ENCODE measurements at regions not wholly inside any gene's neighbourhood (a gene's known extent, or its start where the extent isn't known, plus 50 kb on each side); places are given as distances from the start of the nearest gene placed in this dataset.

DNA sequence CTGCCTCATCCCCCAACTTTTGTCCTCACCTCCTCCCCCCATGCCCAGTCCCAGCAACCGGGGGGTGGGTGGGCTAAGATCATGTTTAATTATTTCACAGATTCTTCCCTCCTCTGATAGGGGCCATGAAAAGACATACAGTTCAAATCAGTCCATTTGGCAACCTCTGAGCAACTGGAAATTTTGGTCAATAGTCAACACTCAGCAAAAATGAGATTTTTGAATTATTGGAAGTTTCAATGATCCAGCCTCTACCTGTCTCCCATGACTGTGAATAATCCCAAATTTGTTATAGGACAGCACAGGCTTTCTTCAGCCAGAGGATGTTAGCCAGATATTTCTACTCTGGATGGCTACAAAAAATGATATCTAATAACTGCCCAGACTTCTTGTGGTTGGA, 549.9 kb downstream of the TNS1 start:
- no peak overlapping the region for H3K4me2 ChIP-seq (ENCODE audit: low read length)
- DNase-seq (ENCODE audit: low read depth) = no peak

DNA sequence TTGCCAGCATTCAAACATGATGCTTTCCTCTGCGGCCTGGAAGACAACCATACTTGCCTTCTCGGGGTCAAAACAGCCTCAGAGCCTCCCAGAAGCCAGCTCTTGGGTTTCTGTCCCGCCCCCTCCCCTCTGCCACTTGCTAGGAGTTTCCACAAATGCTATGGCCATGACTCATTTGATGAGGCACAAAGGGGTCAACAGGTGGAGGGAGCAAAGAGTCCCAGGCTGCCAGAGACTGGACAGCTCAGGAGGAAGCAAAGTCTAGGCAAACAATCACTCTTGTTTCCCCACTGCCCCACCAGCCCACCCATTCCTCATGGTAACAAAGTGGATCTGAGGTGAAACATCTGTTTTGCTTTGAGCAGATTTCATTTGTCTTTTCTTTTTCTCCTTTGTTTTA, 551.1 kb downstream of the TNS1 start:
- Histone ChIP-seq H3K9ac (ENCODE audit: low read length) (peak overlapping the region; percentile 7), H4K20me1 (ENCODE audit: insufficient read depth, low read length) (no peaks in the 10 kb centered on the region), H3K36me3 (ENCODE audit: insufficient read depth, low read length) (no peaks in the 10 kb centered on the region), H3K27ac (ENCODE audit: low read depth, low read length) (peak overlapping the region; percentile 12), H2AFZ (ENCODE audit: low read depth, low read length) (no peak overlapping the region), H3K4me2 (ENCODE audit: low read length) (peak overlapping the region; percentile 50), H3K4me1 (ENCODE audit: insufficient read depth, low read length) (peaks cover 14% of the 10 kb centered on the region), H3K4me3 (ENCODE audit: insufficient read depth, low read depth, low read length) (no peak overlapping the region), H3K9me3 (ENCODE audit: insufficient read depth, low read depth, low read length) (no peaks in the 10 kb centered on the region), H3K27me3 (ENCODE audit: insufficient read depth, low read length) (no peaks in the 10 kb centered on the region), H3K79me2 (ENCODE audit: insufficient read depth, low read length) (no peaks in the 10 kb centered on the region)
- FAIRE-seq (no peak), DNase-seq (ENCODE audit: low read depth) (peak; percentile 89)
- no peaks in the 10 kb centered on the region for H3K27me3 Mint-ChIP-seq (ENCODE audit: low read depth, unreplicated experiment)
- TF ChIP-seq CTCF (IDR thresholded peaks at IDR 0.05; ENCODE audit: insufficient read depth, low read depth, low read length) = no peak
- TF ChIP-seq EZH2 (IDR thresholded peaks at IDR 0.05; ENCODE audit: insufficient read depth, low read length) = no peak
- peaks cover 30% of the 10 kb centered on the region for H3K4me1 Mint-ChIP-seq (ENCODE audit: low read depth, unreplicated experiment)
- H3K27ac Mint-ChIP-seq (ENCODE audit: unreplicated experiment) = peak overlapping the region; percentile 56
- peaks cover 2% of the 10 kb centered on the region for H3K36me3 Mint-ChIP-seq (ENCODE audit: low read depth, unreplicated experiment)
- no peak overlapping the region for H3K4me3 Mint-ChIP-seq (ENCODE audit: unreplicated experiment)
- H3K9me3 Mint-ChIP-seq (ENCODE audit: unreplicated experiment) = peaks cover 2% of the 10 kb centered on the region

More for the DNA sequence above, 549.9 kb downstream of the TNS1 start:
- Histone ChIP-seq H3K9me3 (ENCODE audit: insufficient read depth, low read depth, low read length) (no peaks in the 10 kb centered on the region), H3K27ac (ENCODE audit: low read depth, low read length) (no peak overlapping the region), H3K4me1 (ENCODE audit: insufficient read depth, low read length) (peaks cover 14% of the 10 kb centered on the region), H3K4me3 (ENCODE audit: insufficient read depth, low read depth, low read length) (no peak overlapping the region), H4K20me1 (ENCODE audit: insufficient read depth, low read length) (no peaks in the 10 kb centered on the region), H3K9ac (ENCODE audit: low read length) (no peak overlapping the region), H2AFZ (ENCODE audit: low read depth, low read length) (no peak overlapping the region), H3K27me3 (ENCODE audit: insufficient read depth, low read length) (no peaks in the 10 kb centered on the region), H3K79me2 (ENCODE audit: insufficient read depth, low read length) (no peaks in the 10 kb centered on the region), H3K36me3 (ENCODE audit: insufficient read depth, low read length) (no peaks in the 10 kb centered on the region)
- no peak for TF ChIP-seq EZH2 (IDR thresholded peaks at IDR 0.05; ENCODE audit: insufficient read depth, low read length)
- no peak for TF ChIP-seq CTCF (IDR thresholded peaks at IDR 0.05; ENCODE audit: insufficient read depth, low read depth, low read length)
- no peak overlapping the region for H3K27ac Mint-ChIP-seq (ENCODE audit: unreplicated experiment)
- peaks cover 2% of the 10 kb centered on the region for H3K36me3 Mint-ChIP-seq (ENCODE audit: low read depth, unreplicated experiment)
- H3K9me3 Mint-ChIP-seq (ENCODE audit: unreplicated experiment) = peaks cover 2% of the 10 kb centered on the region
- H3K27me3 Mint-ChIP-seq (ENCODE audit: low read depth, unreplicated experiment) = no peaks in the 10 kb centered on the region
- no peak for FAIRE-seq
- no peak overlapping the region for H3K4me3 Mint-ChIP-seq (ENCODE audit: unreplicated experiment)
- H3K4me1 Mint-ChIP-seq (ENCODE audit: low read depth, unreplicated experiment) = peaks cover 27% of the 10 kb centered on the region

GRCh38 chr2:217449444-217449843, 553.4 kb downstream of the TNS1 start:
- no peak overlapping the region for H3K4me3 ChIP-seq (ENCODE audit: insufficient read depth, low read depth, low read length)
- no peak overlapping the region for H3K9ac ChIP-seq (ENCODE audit: low read length)
- H3K9me3 Mint-ChIP-seq (ENCODE audit: unreplicated experiment) = peaks cover 2% of the 10 kb centered on the region
- no peaks in the 10 kb centered on the region for H3K27me3 Mint-ChIP-seq (ENCODE audit: low read depth, unreplicated experiment)
- H3K36me3 Mint-ChIP-seq (ENCODE audit: low read depth, unreplicated experiment) = peaks cover 2% of the 10 kb centered on the region
- no peaks in the 10 kb centered on the region for H3K27me3 ChIP-seq (ENCODE audit: insufficient read depth, low read length)
- no peaks in the 10 kb centered on the region for H3K9me3 ChIP-seq (ENCODE audit: insufficient read depth, low read depth, low read length)
- no peaks in the 10 kb centered on the region for H3K79me2 ChIP-seq (ENCODE audit: insufficient read depth, low read length)
- H3K4me1 ChIP-seq (ENCODE audit: insufficient read depth, low read length) = peaks cover 14% of the 10 kb centered on the region
- H3K36me3 ChIP-seq (ENCODE audit: insufficient read depth, low read length) = no peaks in the 10 kb centered on the region
- no peak for FAIRE-seq
- no peak overlapping the region for H3K27ac Mint-ChIP-seq (ENCODE audit: unreplicated experiment)
- no peak overlapping the region for H3K27ac ChIP-seq (ENCODE audit: low read depth, low read length)
- H2AFZ ChIP-seq (ENCODE audit: low read depth, low read length) = no peak overlapping the region
- no peak overlapping the region for H3K4me3 Mint-ChIP-seq (ENCODE audit: unreplicated experiment)
- peaks cover 32% of the 10 kb centered on the region for H3K4me1 Mint-ChIP-seq (ENCODE audit: low read depth, unreplicated experiment)
- no peak overlapping the region for H3K4me2 ChIP-seq (ENCODE audit: low read length)
- H4K20me1 ChIP-seq (ENCODE audit: insufficient read depth, low read length) = no peaks in the 10 kb centered on the region
- no peak for DNase-seq (ENCODE audit: low read depth)
- no peak for TF ChIP-seq EZH2 (IDR thresholded peaks at IDR 0.05; ENCODE audit: insufficient read depth, low read length)
- no peak for TF ChIP-seq CTCF (IDR thresholded peaks at IDR 0.05; ENCODE audit: insufficient read depth, low read depth, low read length)
